GM23338 (cell line): ENCODE measurements at regions not wholly inside any gene's neighbourhood (a gene's known extent, or its start where the extent isn't known, plus 50 kb on each side); places are given as distances from the start of the nearest gene placed in this dataset.

Experiments used
- ATAC-seq: fragments of 200-7000 bp; cut with Tn5 transposase; 3 replicates; pipeline ENCODE4 v1.9.1; 2020
- DNase-seq: peaks from one replicate; pipeline ENCODE4 v3.0.0-alpha.2; 2015; ENCODE audit warnings: low spot score
- H2AFZ ChIP-seq: fragments of 200-600 bp; sonication (generic); 2 replicates; pipeline ENCODE4 v1.8.0; 2016; ENCODE audit warnings: antibody characterized with exemption, mild to moderate bottlenecking, moderate library complexity
- H3F3A ChIP-seq: fragments of 200-600 bp; sonication (generic); replicated peaks from 2 replicates; pipeline ENCODE4 v1.8.0; 2017; ENCODE audit warnings: antibody characterized with exemption, mixed run types, low read depth
- H3K27ac ChIP-seq: fragments of 200-600 bp; sonication (generic); 2 replicates; pipeline ENCODE4 v1.6.1; 2016; ENCODE audit warnings: low read depth
- H3K27me3 ChIP-seq: fragments of 200-600 bp; sonication (generic); 2 replicates; pipeline ENCODE4 v1.8.0; 2016; ENCODE audit warnings: mild to moderate bottlenecking, mixed run types, moderate library complexity; ENCODE audit not compliant: insufficient read depth
- H3K36me3 ChIP-seq: fragments of 200-600 bp; sonication (generic); 2 replicates; pipeline ENCODE4 v1.8.0; 2016; ENCODE audit warnings: mild to moderate bottlenecking; ENCODE audit not compliant: insufficient read depth
- H3K4me1 ChIP-seq: fragments of 200-600 bp; sonication (generic); 2 replicates; pipeline ENCODE4 v1.8.0; 2016; ENCODE audit warnings: mild to moderate bottlenecking, moderate library complexity; ENCODE audit not compliant: insufficient read depth
- H3K4me2 ChIP-seq: fragments of 200-600 bp; sonication (generic); 2 replicates; pipeline ENCODE4 v1.7.1; 2017; ENCODE audit warnings: mixed run types
- H3K4me3 ChIP-seq: fragments of 200-600 bp; sonication (generic); 2 replicates; pipeline ENCODE4 v1.6.1; 2016; ENCODE audit warnings: mixed run types
- H3K79me2 ChIP-seq: fragments of 200-600 bp; sonication (generic); replicated peaks from 2 replicates; pipeline ENCODE4 v1.8.0; 2017; ENCODE audit warnings: mild to moderate bottlenecking; ENCODE audit not compliant: insufficient read depth
- H3K9me2 ChIP-seq: fragments of 200-600 bp; sonication (generic); 2 replicates; pipeline ENCODE4 v1.8.0; 2017; ENCODE audit not compliant: insufficient read depth
- H4K20me1 ChIP-seq: fragments of 200-600 bp; sonication (generic); replicated peaks from 2 replicates; pipeline ENCODE4 v1.8.0; 2017; ENCODE audit warnings: mild to moderate bottlenecking; ENCODE audit not compliant: insufficient read depth
- H3K27ac Mint-ChIP-seq: 2 replicates; pipeline ENCODE4 v1.8.0; 2020; ENCODE audit warnings: inconsistent platforms, mild to moderate bottlenecking, moderate library complexity, mixed read lengths
- H3K27me3 Mint-ChIP-seq: 3 replicates; pipeline ENCODE4 v1.8.0; 2022; ENCODE audit warnings: low read depth, mild to moderate bottlenecking, moderate library complexity, mixed read lengths, inconsistent platforms; ENCODE audit not compliant: insufficient read depth, poor library complexity
- H3K36me3 Mint-ChIP-seq: 3 replicates; pipeline ENCODE4 v1.8.0; 2021; ENCODE audit warnings: low read depth, mild to moderate bottlenecking, inconsistent platforms, moderate library complexity, mixed read lengths
- H3K4me1 Mint-ChIP-seq: 3 replicates; pipeline ENCODE4 v1.8.0; 2020; ENCODE audit warnings: mild to moderate bottlenecking, inconsistent platforms, mixed read lengths
- H3K4me3 Mint-ChIP-seq: 3 replicates; pipeline ENCODE4 v1.8.0; 2021; ENCODE audit warnings: moderate library complexity, mild to moderate bottlenecking, inconsistent platforms, mixed read lengths
- H3K9me3 Mint-ChIP-seq: 3 replicates; pipeline ENCODE4 v1.8.0; 2020; ENCODE audit warnings: moderate library complexity, mild to moderate bottlenecking, inconsistent platforms, mixed read lengths
- EZH2 ChIP-seq: fragments of 200-600 bp; sonication (generic); IDR thresholded peaks from one replicate; pipeline ENCODE4 v1.8.0; 2017; ENCODE audit warnings: antibody characterized with exemption, mild to moderate bottlenecking, low read depth; ENCODE audit not compliant: unreplicated experiment
- EZH2phosphoT487 ChIP-seq: fragments of 200-600 bp; sonication (generic); IDR thresholded peaks from one replicate; pipeline ENCODE4 v1.8.1; 2018; ENCODE audit warnings: antibody characterized with exemption; ENCODE audit not compliant: unreplicated experiment
- POLR2AphosphoS5 ChIP-seq: IDR thresholded peaks from 2 replicates; pipeline ENCODE4 v1.6.1; 2016; ENCODE audit warnings: antibody characterized with exemption, low read depth
- ZNF462 ChIP-seq: fragments of 250-450 bp; sonication (Bioruptor Pico); IDR thresholded peaks from 2 replicates; pipeline ENCODE4 v1.5.0; 2020; ENCODE audit warnings: mild to moderate bottlenecking, moderate library complexity

GRCh38 chr11:112831041-112831440 is 130.2 kb upstream of the NCAM1 start (continued):
- no peak for TF ChIP-seq ZNF462 (CRISPR knock-in tag)

GRCh38 chr11:112831969-112832766 is 129.1 kb upstream of the NCAM1 start:
- no peak overlapping the region for H3K27ac Mint-ChIP-seq
- Histone ChIP-seq H3F3A (no peaks in the 10 kb centered on the region), H3K4me2 (no peak overlapping the region), H3K79me2 (no peaks in the 10 kb centered on the region), H3K9me2 (peaks cover 12% of the 10 kb centered on the region), H3K27ac (no peak overlapping the region), H4K20me1 (no peaks in the 10 kb centered on the region), H3K4me1 (no peaks in the 10 kb centered on the region), H3K36me3 (no peaks in the 10 kb centered on the region), H2AFZ (no peak overlapping the region), H3K27me3 (no peaks in the 10 kb centered on the region), H3K4me3 (no peak overlapping the region)
- H3K36me3 Mint-ChIP-seq, result no peaks in the 10 kb centered on the region; the same call in 2 of the 3 replicates
- DNase-seq (no peak), ATAC-seq (no peak)
- TF ChIP-seq POLR2AphosphoS5, result no peak
- no peak overlapping the region for H3K4me3 Mint-ChIP-seq
- H3K9me3 Mint-ChIP-seq, result peaks cover 3% of the 10 kb centered on the region; the same call in 1 of the 3 replicates
- peaks cover 10% of the 10 kb centered on the region for H3K27me3 Mint-ChIP-seq
- no peaks in the 10 kb centered on the region; the same call in 2 of the 3 replicates for H3K4me1 Mint-ChIP-seq

GRCh38 chr11:112834277-112834755 is 126.9 kb upstream of the NCAM1 start:
- Histone ChIP-seq H3K27ac (no peak overlapping the region), H3K9me2 (peaks cover 8% of the 10 kb centered on the region; the same call in 1 of the 2 replicates), H3K27me3 (no peaks in the 10 kb centered on the region), H3F3A (no peaks in the 10 kb centered on the region), H3K4me1 (no peaks in the 10 kb centered on the region), H2AFZ (no peak overlapping the region), H4K20me1 (no peaks in the 10 kb centered on the region), H3K79me2 (no peaks in the 10 kb centered on the region), H3K36me3 (no peaks in the 10 kb centered on the region), H3K4me2 (no peak overlapping the region), H3K4me3 (no peak overlapping the region)
- H3K27me3 Mint-ChIP-seq, result peaks cover 10% of the 10 kb centered on the region
- H3K36me3 Mint-ChIP-seq, result no peaks in the 10 kb centered on the region
- DNase-seq (no peak), ATAC-seq (no peak)
- no peaks in the 10 kb centered on the region; the same call in 2 of the 3 replicates for H3K4me1 Mint-ChIP-seq
- H3K4me3 Mint-ChIP-seq, result no peak overlapping the region
- no peak overlapping the region for H3K27ac Mint-ChIP-seq
- no peaks in the 10 kb centered on the region for H3K9me3 Mint-ChIP-seq
- no peak for TF ChIP-seq EZH2
- TF ChIP-seq EZH2phosphoT487, result no peak
